GM21529 (cell line): ENCODE measurements at regions not wholly inside any gene's neighbourhood (a gene's known extent, or its start where the extent isn't known, plus 50 kb on each side); places are given as distances from the start of the nearest gene placed in this dataset.

Experiments used
- ATAC-seq: cut with Tn5 transposase; IDR thresholded peaks from one replicate; pipeline ENCODE4 v1.9.1; 2021; ENCODE audit not compliant: unreplicated experiment

DNA sequence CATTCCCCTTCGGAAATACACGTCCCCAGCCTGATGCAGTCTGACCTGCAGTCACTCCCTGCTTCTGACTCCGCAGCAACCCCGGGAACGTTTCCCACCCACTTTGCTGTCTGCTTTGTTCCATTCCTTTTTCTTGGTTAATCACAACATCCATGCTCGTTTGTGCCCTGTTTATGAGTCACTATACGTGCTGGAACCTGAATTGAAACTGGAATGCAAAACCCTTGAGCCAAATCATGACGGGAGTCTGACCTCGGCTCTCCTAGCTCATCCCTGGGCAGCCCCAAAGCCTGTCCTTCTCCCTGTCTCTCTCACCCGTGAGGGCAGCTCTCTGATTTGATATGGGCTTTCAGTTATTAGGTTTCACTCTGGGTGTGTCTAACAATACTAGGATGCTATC is 57.1 kb upstream of the RNF152 start:
- no peak for ATAC-seq

GRCh38 chr18:61948846-61949438 is 56.1 kb upstream of the RNF152 start:
- ATAC-seq, result no peak

DNA sequence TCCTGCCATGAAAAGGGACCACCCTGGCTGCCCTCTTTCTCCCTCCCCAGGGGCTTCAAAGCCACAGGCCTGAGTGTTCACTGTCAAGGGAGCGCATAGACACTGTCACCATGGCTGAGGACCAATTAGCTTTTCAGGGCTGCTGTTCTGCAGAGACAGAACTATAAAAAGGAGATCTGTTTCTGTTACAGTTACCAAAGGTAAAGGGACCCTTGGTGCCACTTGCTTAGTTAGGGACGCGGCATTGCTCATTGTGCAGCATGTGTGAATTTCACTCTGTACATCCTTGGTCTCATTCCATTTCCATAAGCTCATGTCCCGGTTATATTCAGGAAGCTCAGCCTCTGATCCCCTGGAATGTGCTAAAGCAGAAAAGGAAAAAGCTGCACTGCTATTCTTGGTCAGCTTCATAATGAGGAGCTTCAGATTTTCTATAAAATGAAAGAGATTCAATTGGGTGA is 55.5 kb upstream of the RNF152 start:
- ATAC-seq, result no peak

DNA sequence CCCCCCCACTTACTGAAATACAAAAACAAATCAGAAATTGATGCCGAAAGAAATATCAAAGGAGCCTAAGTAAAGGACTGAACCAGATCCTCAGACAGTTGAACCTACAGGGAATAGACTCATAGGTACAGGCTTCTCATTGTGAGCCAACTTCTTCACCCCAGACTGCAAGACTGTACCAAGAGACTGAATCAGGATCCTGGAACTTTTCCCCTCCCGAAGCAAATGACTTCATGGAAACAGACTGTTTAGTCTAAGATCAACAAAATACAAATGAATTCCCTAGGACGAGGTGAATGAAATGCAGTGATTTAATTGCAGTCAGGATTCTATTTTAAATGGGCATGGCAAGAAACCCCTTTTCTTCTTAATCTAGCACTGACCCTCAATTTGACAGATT is 53.6 kb upstream of the RNF152 start:
- ATAC-seq, result no peak

DNA sequence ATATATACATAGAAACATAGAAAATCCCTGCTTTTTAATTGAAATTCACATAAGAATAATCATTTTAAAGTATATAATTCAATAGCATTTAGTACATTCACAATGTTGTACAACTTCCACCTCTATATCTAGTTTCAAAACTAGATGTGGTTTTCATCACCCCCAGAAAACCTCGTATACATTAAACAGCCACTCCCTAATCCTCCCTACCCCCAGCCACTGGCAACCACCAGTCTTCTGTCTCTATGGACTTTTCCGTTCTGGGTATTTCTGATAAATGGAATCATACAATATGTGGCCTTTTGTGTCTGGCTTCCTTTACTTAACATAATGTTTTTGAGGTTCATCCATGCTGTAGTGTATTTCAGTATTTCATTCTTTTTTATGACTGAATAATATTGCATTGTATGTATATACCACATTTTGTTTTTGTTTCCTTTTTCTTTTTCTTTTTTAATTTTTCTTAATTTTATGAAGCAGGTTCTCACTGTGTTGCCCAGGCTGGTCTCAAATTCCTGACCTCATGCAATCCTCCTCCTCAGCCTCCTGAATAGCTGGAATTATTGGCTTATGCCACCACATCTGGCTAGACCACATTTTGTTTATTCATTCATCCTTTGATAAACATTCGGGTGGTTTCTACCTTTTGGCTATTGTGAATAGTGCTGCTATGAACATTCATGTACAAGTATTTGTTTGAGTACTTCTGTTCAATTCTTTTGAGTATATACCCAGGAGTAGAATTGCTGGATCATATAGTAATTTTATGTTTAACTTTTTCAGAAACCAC is 50.6 kb upstream of the RNF152 start:
- ATAC-seq, result no peak
